HFFc6 (cell line): ENCODE measurements at regions not wholly inside any gene's neighbourhood (a gene's known extent, or its start where the extent isn't known, plus 50 kb on each side); places are given as distances from the start of the nearest gene placed in this dataset.

Source experiments
- DNase-seq: peaks from one replicate; pipeline ENCODE4 v3.0.0-alpha.2; 2018
- H3K27ac Mint-ChIP-seq: 2 replicates; pipeline ENCODE4 v1.8.0; 2020; ENCODE audit warnings: mild to moderate bottlenecking, mixed read lengths
- H3K27me3 Mint-ChIP-seq: 2 replicates; pipeline ENCODE4 v1.8.0; 2021; ENCODE audit warnings: mild to moderate bottlenecking, moderate library complexity, mixed read lengths; ENCODE audit not compliant: insufficient read depth
- H3K36me3 Mint-ChIP-seq: 2 replicates; pipeline ENCODE4 v1.8.0; 2021; ENCODE audit warnings: low read depth, mixed read lengths
- H3K4me1 Mint-ChIP-seq: 2 replicates; pipeline ENCODE4 v1.8.0; 2020; ENCODE audit warnings: low read depth, mixed read lengths
- H3K4me3 Mint-ChIP-seq: 2 replicates; pipeline ENCODE4 v1.8.0; 2020; ENCODE audit warnings: mild to moderate bottlenecking, moderate library complexity, mixed read lengths
- H3K9me3 Mint-ChIP-seq: 2 replicates; pipeline ENCODE4 v1.8.0; 2020; ENCODE audit warnings: mild to moderate bottlenecking, mixed read lengths
- CTCF ChIP-seq: fragments of 200-600 bp; sonication (generic); IDR thresholded peaks from 2 replicates; pipeline ENCODE4 v1.5.0; 2021; ENCODE audit warnings: antibody characterized with exemption, mild to moderate bottlenecking

- H3K27ac Mint-ChIP-seq = no peak overlapping the region
- H3K9me3 Mint-ChIP-seq = no peaks in the 10 kb centered on the region
- no peaks in the 10 kb centered on the region for H3K36me3 Mint-ChIP-seq
- H3K27me3 Mint-ChIP-seq = peaks cover 6% of the 10 kb centered on the region
- no peak for TF ChIP-seq CTCF
- DNase-seq = no peak
- H3K4me1 Mint-ChIP-seq = no peaks in the 10 kb centered on the region
- H3K4me3 Mint-ChIP-seq = no peak overlapping the region
These were observed 146.2 kb upstream of the NFIA start for GRCh38 chr1:60936163-60936562.

- DNase-seq = no peak
- Mint-ChIP-seq H3K4me3 (no peak overlapping the region), H3K27ac (no peak overlapping the region), H3K36me3 (no peaks in the 10 kb centered on the region), H3K4me1 (no peaks in the 10 kb centered on the region), H3K27me3 (peaks cover 6% of the 10 kb centered on the region), H3K9me3 (no peaks in the 10 kb centered on the region)
- no peak for TF ChIP-seq CTCF
These were observed 146.7 kb upstream of the NFIA start for GRCh38 chr1:60935599-60936110.

GRCh38 chr1:60930130-60930529, 152.2 kb upstream of the NFIA start:
- Mint-ChIP-seq H3K27me3 (peaks cover 8% of the 10 kb centered on the region), H3K4me1 (no peaks in the 10 kb centered on the region), H3K9me3 (no peaks in the 10 kb centered on the region), H3K36me3 (no peaks in the 10 kb centered on the region), H3K4me3 (no peak overlapping the region), H3K27ac (no peak overlapping the region)
- TF ChIP-seq CTCF = no peak
- no peak for DNase-seq

- no peaks in the 10 kb centered on the region for H3K36me3 Mint-ChIP-seq
These were observed 157.2 kb upstream of the NFIA start for GRCh38 chr1:60924964-60925798.

GRCh38 chr1:60924165-60924564, 158.2 kb upstream of the NFIA start:
- H3K4me1 Mint-ChIP-seq = no peaks in the 10 kb centered on the region

More at GRCh38 chr1:60924964-60925798, 157.2 kb upstream of the NFIA start:
- H3K9me3 Mint-ChIP-seq = no peaks in the 10 kb centered on the region
- H3K4me1 Mint-ChIP-seq = no peaks in the 10 kb centered on the region
- H3K4me3 Mint-ChIP-seq = no peak overlapping the region
- H3K27me3 Mint-ChIP-seq = peaks cover 8% of the 10 kb centered on the region; the same call in 1 of the 2 replicates
- no peak for TF ChIP-seq CTCF
- DNase-seq = no peak
- no peak overlapping the region for H3K27ac Mint-ChIP-seq

More at GRCh38 chr1:60924165-60924564, 158.2 kb upstream of the NFIA start:
- H3K9me3 Mint-ChIP-seq = no peaks in the 10 kb centered on the region
- H3K4me3 Mint-ChIP-seq = no peak overlapping the region
- no peak overlapping the region for H3K27ac Mint-ChIP-seq
- DNase-seq = no peak
- no peak for TF ChIP-seq CTCF
- H3K36me3 Mint-ChIP-seq = no peaks in the 10 kb centered on the region
- H3K27me3 Mint-ChIP-seq = peaks cover 8% of the 10 kb centered on the region; the same call in 1 of the 2 replicates
